ENCODE measurements at regions not wholly inside any gene's neighbourhood (a gene's known extent, or its start where the extent isn't known, plus 50 kb on each side); places are given as distances from the start of the nearest gene placed in this dataset.
A peak's percentile ranks its signal among the peaks of the same experiment; 100 is the strongest.

DNA sequence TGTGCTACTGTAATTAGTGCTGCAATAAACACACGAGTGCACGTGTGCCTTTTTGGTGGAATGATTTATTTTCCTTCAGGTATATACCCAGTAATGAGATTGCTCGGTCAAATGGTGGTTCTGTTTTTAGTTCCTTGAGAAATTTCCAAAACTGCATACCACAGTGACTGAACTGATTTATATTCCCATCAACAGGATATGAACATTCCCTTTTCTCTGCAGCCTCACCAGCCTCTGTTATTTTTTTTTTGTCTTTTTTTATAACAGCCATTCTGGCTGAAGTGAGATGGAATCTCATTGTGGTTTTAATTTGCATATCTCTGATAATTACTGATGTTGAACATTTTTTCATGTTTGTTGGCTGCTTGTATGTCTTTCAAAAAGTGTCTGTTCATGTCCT is 922.9 kb upstream of the LRRN3 start:
- Histone ChIP-seq H3K4me3 (no peak overlapping the region), H3K36me3 (replicated peaks) (no peaks in the 10 kb centered on the region), H3K27me3 (ENCODE audit: low read depth) (no peaks in the 10 kb centered on the region), H3K4me1 (no peaks in the 10 kb centered on the region; the same call in 1 of the 2 replicates), H3K9me3 (no peaks in the 10 kb centered on the region)
- in situ Hi-C loops (cut with MboI; ENCODE audit: low sequenced_read_pairs): no loop called here
- no peak for DNase-seq (ENCODE audit: low spot score in 2 of 2)

DNA sequence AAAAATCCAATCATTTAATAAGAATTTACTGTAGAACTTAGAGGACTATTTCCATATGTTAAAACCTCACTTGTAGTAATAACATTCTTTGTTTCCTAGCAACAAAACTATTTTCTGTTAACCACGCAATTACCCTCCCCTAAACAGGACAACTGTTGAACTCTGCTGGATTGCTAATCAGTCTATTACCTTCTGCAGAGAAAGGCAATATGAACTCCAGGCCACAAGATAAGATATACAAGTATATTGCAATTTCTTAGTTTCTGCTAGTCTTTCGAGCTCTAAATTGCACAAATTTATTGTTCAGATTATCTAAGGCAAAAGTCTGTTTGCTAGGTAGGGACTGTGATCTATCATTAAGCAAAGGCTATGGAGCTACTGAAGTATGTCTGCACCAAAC is 920.1 kb upstream of the LRRN3 start:
- Histone ChIP-seq H3K36me3 (replicated peaks) (no peaks in the 10 kb centered on the region), H3K4me1 (no peaks in the 10 kb centered on the region; the same call in 1 of the 2 replicates), H3K27me3 (ENCODE audit: low read depth) (no peaks in the 10 kb centered on the region), H3K9me3 (no peaks in the 10 kb centered on the region), H3K4me3 (no peak overlapping the region)
- in situ Hi-C loops (cut with MboI; ENCODE audit: low sequenced_read_pairs): no loop called here
- DNase-seq (ENCODE audit: low spot score in 2 of 2): no peak

DNA sequence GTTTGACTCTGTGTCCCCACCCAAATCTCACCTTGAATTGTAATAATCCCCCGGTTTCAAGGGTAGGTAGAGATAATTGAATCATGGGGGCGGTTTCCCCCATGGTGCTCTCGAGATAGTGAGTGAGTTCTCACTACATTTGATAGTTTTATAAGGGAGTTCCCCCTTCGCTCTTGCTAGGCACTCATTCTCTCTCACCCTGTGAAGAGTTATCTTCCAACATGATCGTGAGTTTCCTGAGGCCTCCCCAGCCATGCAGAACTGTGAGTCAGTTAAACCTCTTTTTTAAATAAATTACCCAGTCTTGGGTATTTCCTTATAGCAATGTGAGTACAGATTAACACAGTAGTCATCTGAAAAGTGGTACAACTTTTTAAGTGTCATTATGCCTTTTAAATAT is 913.5 kb upstream of the LRRN3 start:
- H3K9me3 ChIP-seq: no peaks in the 10 kb centered on the region
- no peak for DNase-seq (ENCODE audit: low spot score in 2 of 2)
- in situ Hi-C loops (cut with MboI; ENCODE audit: low sequenced_read_pairs): no loop called here
- no peaks in the 10 kb centered on the region for H3K36me3 ChIP-seq (replicated peaks)
- no peak overlapping the region for H3K4me3 ChIP-seq
- peaks cover 3% of the 10 kb centered on the region; the same call in 1 of the 2 replicates for H3K4me1 ChIP-seq
- H3K27me3 ChIP-seq (ENCODE audit: low read depth): no peaks in the 10 kb centered on the region

DNA sequence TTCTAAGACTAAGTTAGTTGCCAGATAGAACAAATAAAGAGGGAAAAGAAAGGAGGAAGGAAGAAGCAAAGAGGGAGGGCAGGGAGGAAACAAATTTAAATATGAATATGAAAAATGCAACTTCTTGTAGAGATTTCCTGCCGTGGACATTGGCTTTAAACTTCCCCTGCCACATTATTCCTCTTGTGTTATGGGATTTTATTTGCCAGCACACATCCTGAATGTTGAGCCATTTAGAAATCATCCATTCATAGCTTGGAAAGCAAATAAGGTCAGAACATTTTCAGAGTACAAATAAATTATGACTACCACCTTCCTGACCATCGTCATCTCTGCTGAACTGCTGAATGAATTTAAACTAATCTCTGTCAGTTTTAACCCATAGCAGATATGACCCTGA is 911.9 kb upstream of the LRRN3 start:
- DNase-seq (ENCODE audit: low spot score in 2 of 2): no peak
- H3K4me1 ChIP-seq: peaks cover 3% of the 10 kb centered on the region; the same call in 1 of the 2 replicates
- H3K27me3 ChIP-seq (ENCODE audit: low read depth): no peaks in the 10 kb centered on the region
- no peaks in the 10 kb centered on the region for H3K9me3 ChIP-seq
- in situ Hi-C loops (cut with MboI; ENCODE audit: low sequenced_read_pairs): no loop called here
- H3K4me3 ChIP-seq: no peak overlapping the region
- H3K36me3 ChIP-seq (replicated peaks): no peaks in the 10 kb centered on the region

DNA sequence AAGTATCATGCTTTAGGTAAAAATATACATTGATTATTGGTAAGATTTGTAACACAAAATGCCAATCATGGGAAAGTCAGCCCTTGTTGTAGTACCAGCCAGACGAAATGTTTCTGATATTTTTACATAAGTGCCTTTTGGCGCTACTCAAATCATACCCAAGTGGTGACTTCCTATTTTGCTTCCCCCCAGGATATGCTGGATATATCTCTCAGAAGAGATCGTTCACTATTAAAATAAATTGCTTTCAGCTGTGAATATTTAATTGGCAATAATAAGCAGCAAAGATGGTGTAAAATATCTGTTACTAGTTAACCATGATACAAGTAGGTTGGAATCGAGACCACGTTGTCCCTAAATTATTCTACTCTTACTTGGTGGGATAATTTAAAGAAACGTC is 909.2 kb upstream of the LRRN3 start:
- in situ Hi-C loops (cut with MboI; ENCODE audit: low sequenced_read_pairs): no loop called here
- no peak overlapping the region for H3K4me3 ChIP-seq
- no peak for DNase-seq (ENCODE audit: low spot score in 2 of 2)
- H3K36me3 ChIP-seq (replicated peaks): no peaks in the 10 kb centered on the region
- peaks cover 3% of the 10 kb centered on the region; the same call in 1 of the 2 replicates for H3K4me1 ChIP-seq
- H3K9me3 ChIP-seq: no peaks in the 10 kb centered on the region
- H3K27me3 ChIP-seq (ENCODE audit: low read depth): no peaks in the 10 kb centered on the region

DNA sequence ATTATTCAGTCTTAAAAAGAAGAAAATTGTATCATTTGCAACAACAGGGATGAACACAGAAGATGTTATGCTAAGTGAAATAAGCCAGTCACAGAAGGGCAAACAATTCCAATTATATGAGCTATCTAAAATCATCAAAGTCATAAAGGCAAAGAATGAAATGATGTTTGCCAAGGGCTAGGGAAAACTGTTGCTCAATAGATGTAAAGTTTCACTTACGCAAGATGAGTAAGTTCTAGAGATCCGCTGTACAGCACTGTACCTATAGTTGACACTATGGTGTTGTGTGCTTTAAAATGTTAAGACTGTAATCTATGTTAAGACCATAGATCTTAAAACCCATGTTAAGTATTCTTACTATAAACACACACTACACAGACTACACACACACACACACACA is 904.6 kb upstream of the LRRN3 start:
- H3K36me3 ChIP-seq (replicated peaks): no peaks in the 10 kb centered on the region
- H3K27me3 ChIP-seq (ENCODE audit: low read depth): no peaks in the 10 kb centered on the region
- H3K9me3 ChIP-seq: no peaks in the 10 kb centered on the region
- DNase-seq (ENCODE audit: low spot score in 2 of 2): no peak
- no peaks in the 10 kb centered on the region for H3K4me1 ChIP-seq
- in situ Hi-C loops (cut with MboI; ENCODE audit: low sequenced_read_pairs): no loop called here
- H3K4me3 ChIP-seq: no peak overlapping the region

DNA sequence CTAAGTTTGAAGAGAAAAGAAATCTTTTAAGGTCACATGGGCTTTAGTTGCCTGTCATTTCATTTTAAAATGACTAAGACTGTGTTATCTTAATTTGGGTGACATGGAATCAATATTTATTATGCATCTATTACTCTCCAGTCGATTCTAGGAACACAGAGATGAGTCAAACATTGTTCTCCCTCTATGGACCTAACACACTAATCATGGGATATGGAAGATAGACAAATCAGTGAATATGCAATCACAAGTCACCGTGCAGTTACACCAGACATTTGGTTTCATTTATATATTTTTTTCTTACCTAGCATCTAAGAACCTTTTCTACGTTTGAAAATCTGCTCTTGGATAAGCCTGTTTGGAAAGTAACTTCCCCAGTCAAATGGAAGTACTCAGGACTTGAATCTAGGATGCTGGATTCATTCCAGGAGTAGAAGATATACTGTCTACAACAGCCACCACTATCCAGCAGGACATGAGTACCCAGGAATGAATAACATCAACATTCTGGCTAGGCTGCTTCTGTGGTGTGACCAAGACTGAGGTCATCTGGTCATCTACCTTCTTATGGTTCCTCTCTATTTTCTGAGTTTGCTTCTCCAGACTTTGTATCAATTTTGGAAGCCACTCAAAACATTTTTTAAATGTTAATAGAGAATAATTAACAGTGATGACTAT is 902.9 kb upstream of the LRRN3 start:
- no peaks in the 10 kb centered on the region for H3K36me3 ChIP-seq (replicated peaks)
- H3K9me3 ChIP-seq: no peaks in the 10 kb centered on the region
- no peak overlapping the region for H3K4me3 ChIP-seq
- no peaks in the 10 kb centered on the region for H3K27me3 ChIP-seq (ENCODE audit: low read depth)
- no peak for DNase-seq (ENCODE audit: low spot score in 2 of 2)
- H3K4me1 ChIP-seq: no peaks in the 10 kb centered on the region
- in situ Hi-C loops (cut with MboI; ENCODE audit: low sequenced_read_pairs): no loop called here

DNA sequence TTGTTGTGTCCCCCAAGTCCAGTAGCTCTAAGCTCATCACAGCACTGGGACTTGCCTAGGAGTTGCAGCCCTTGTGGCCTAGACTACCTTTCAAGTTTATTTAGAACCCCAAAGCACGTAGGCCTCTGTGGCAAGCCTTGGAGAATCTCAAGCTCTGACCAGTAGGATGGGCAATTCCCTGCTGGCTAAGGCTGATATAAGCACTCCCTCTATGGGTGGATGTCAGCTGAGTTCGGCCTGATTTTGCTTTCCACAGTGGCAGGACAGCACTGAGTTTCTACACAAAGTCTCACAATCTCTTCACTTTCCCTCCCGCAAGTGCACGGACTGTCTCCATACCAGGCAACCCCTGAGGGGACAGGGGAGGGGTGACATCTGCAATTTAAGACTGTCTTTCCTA is 886.4 kb upstream of the LRRN3 start:
- peak in 1 of 2 experiments; percentile 29 for DNase-seq (ENCODE audit: low spot score in 2 of 2)
- no peaks in the 10 kb centered on the region for H3K4me1 ChIP-seq
- H3K27me3 ChIP-seq (ENCODE audit: low read depth): no peaks in the 10 kb centered on the region
- H3K4me3 ChIP-seq: no peak overlapping the region
- no peaks in the 10 kb centered on the region for H3K36me3 ChIP-seq (replicated peaks)
- in situ Hi-C loops (cut with MboI; ENCODE audit: low sequenced_read_pairs): no loop called here
- no peaks in the 10 kb centered on the region for H3K9me3 ChIP-seq

DNA sequence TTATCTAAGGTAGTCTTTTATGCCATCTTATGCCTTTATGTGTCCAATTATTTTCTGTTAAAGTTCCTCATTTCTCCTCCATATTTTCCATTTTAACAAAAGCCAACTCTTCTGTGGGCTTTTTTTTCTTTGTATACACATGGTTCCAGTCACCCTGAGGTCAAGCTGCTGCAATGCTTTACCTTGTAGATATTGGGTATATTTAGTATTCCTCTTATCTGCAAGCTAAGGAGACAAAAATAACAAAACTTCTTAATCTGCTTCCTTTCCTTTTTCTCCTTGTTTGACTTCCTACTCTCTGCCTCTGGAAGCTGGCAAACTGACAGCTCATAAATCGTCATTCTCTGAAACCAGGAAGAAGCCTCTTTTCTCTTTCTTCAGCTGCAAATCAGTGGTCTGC is 885.0 kb upstream of the LRRN3 start:
- H3K4me1 ChIP-seq: no peaks in the 10 kb centered on the region
- DNase-seq (ENCODE audit: low spot score in 2 of 2): no peak
- no peaks in the 10 kb centered on the region for H3K9me3 ChIP-seq
- no peak overlapping the region for H3K4me3 ChIP-seq
- in situ Hi-C loops (cut with MboI; ENCODE audit: low sequenced_read_pairs): no loop called here
- no peaks in the 10 kb centered on the region for H3K36me3 ChIP-seq (replicated peaks)
- no peaks in the 10 kb centered on the region for H3K27me3 ChIP-seq (ENCODE audit: low read depth)

DNA sequence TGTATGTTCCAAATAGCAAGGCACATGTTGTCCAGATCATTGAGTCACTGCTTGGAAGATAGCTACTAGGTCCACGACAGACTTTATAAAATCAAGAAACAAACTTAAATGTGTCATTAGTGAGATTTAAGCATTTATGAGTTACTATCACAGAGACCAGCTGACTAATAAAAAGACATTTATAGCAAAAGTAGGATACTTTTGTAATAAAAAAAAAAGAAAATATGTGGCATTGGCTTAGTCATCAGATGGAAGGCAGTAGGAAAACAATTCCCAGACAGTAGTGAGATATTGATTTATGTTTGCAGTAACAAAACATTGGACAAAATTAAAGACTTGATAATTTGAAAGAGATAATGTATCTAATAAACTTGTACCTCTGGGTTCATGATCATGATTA is 881.0 kb upstream of the LRRN3 start:
- Histone ChIP-seq H3K36me3 (replicated peaks) (no peaks in the 10 kb centered on the region), H3K4me3 (no peak overlapping the region), H3K9me3 (no peaks in the 10 kb centered on the region), H3K4me1 (no peaks in the 10 kb centered on the region), H3K27me3 (ENCODE audit: low read depth) (no peaks in the 10 kb centered on the region)
- no peak for DNase-seq (ENCODE audit: low spot score in 2 of 2)
- in situ Hi-C loops (cut with MboI; ENCODE audit: low sequenced_read_pairs): no loop called here

DNA sequence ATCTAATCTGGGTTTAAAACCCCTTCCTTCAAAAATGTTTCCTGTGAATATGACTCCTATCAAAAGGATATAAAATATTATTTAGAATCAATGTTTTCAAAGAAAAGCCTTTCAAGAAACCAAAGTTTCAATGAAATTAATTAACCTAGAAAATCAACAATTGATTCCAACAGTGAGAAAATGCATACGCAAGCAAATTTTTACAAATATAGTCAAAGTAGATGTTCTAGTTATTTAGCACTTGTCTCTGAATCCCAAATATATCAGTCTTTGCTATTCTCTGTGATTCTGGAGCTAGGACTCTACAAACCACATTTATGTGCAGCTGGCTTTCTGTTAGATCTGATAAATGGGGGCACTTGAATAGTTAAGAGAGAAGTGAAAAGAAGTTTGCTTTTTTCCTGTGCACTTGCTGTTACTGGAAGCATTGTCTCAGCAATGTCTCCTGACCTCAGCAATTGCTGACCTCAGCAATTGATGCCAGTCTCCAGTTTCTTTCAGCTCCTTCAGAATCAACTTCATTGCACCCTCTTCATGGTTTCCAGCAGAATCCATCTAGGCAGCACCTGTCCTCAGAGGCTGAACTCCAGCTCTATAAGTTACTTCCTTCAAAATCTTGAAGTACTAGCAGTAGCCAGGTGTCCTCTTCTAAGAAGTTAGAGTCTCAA is 879.9 kb upstream of the LRRN3 start:
- no peak for DNase-seq (ENCODE audit: low spot score in 2 of 2)
- no peaks in the 10 kb centered on the region for H3K4me1 ChIP-seq
- H3K9me3 ChIP-seq: no peaks in the 10 kb centered on the region
- H3K36me3 ChIP-seq (replicated peaks): no peaks in the 10 kb centered on the region
- H3K4me3 ChIP-seq: no peak overlapping the region
- in situ Hi-C loops (cut with MboI; ENCODE audit: low sequenced_read_pairs): no loop called here
- H3K27me3 ChIP-seq (ENCODE audit: low read depth): no peaks in the 10 kb centered on the region

DNA sequence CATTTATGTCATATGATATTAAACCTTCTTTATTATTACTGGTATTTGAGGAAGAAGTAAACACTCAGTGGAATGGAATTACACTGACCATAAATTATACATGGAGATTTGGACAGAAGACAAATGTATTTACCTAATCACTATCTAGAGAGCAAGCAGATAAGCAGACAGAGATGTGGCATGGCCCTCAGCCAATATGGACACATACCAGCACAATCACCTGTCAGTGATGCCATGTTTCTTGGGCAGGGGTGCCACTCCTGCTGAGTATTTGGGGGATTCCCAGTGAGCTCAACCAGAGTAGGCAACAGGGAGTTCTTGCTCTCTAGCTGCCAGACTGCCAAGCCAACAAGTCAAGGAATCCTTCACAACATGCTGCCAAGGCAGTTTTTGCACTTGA is 866.3 kb upstream of the LRRN3 start:
- H3K9me3 ChIP-seq: no peaks in the 10 kb centered on the region
- no peaks in the 10 kb centered on the region for H3K36me3 ChIP-seq (replicated peaks)
- DNase-seq (ENCODE audit: low spot score in 2 of 2): no peak
- in situ Hi-C loops (cut with MboI; ENCODE audit: low sequenced_read_pairs): no loop called here
- H3K4me1 ChIP-seq: no peaks in the 10 kb centered on the region
- no peak overlapping the region for H3K4me3 ChIP-seq
- H3K27me3 ChIP-seq (ENCODE audit: low read depth): no peaks in the 10 kb centered on the region

DNA sequence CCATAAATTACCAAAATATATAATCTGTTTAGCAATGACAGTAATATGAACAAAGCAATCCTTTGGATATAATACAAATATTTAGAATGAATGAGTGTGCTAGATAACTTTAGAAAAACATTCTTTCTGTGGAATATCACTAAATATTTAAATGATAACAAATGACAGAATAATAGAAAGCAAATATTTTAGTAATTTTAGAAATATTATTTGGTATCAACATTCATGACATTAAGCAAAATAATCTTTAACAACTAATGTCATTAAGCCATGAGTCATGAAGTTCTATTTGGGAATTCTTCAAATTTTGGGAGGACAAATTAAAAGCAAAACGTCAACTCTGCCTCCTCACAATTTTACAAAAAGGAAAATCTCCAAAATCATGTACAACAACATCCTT is 844.8 kb upstream of the LRRN3 start:
- H3K36me3 ChIP-seq (replicated peaks): no peaks in the 10 kb centered on the region
- DNase-seq (ENCODE audit: low spot score in 2 of 2): no peak
- H3K4me1 ChIP-seq: no peaks in the 10 kb centered on the region
- in situ Hi-C loops (cut with MboI; ENCODE audit: low sequenced_read_pairs): no loop called here
- no peak overlapping the region for H3K4me3 ChIP-seq
- no peaks in the 10 kb centered on the region for H3K27me3 ChIP-seq (ENCODE audit: low read depth)
- no peaks in the 10 kb centered on the region for H3K9me3 ChIP-seq

DNA sequence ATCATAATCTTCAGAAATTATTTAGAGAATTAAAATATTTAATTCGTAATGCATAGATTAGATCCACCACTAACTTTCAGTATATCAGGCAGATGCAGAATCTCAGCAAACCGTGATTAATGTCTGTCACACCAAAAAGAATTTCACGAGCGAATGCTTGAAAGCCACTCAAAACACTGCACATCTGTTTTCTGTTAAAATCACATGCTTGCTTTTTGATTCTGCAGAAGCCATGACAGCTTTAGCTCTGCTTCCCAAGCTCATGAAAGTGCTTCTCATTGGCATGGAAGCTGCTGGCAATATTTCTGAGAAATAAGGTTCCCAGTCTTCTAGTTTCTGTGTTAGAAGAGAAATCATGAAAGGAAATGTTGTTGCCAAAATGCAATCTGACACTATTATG is 837.8 kb upstream of the LRRN3 start:
- no peaks in the 10 kb centered on the region for H3K36me3 ChIP-seq (replicated peaks)
- no peak overlapping the region for H3K4me3 ChIP-seq
- H3K9me3 ChIP-seq: no peaks in the 10 kb centered on the region
- no peak for DNase-seq (ENCODE audit: low spot score in 2 of 2)
- no peaks in the 10 kb centered on the region for H3K4me1 ChIP-seq
- in situ Hi-C loops (cut with MboI; ENCODE audit: low sequenced_read_pairs): no loop called here
- no peaks in the 10 kb centered on the region for H3K27me3 ChIP-seq (ENCODE audit: low read depth)

DNA sequence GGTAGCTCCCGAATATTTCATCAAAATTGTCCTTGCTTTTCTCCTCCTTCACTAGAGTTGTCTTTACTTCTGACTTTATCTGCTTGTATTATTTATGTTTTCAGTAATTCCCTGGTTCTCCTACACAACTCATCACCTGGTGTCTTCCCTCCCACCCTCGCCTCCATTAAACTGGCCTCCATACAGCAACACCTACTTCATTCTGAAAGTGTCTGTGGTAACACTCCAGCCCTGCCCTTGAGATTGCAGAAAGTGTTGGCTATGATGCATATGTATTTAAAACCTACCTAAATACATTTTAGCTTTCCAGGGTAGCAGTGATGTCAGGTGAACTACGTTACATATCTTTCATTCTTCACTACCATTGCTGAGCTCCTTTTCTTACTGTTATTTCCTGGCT is 833.3 kb upstream of the LRRN3 start:
- Histone ChIP-seq H3K36me3 (replicated peaks) (no peaks in the 10 kb centered on the region), H3K4me3 (no peak overlapping the region), H3K4me1 (peaks cover 3% of the 10 kb centered on the region; the same call in 1 of the 2 replicates), H3K9me3 (no peaks in the 10 kb centered on the region), H3K27me3 (ENCODE audit: low read depth) (no peaks in the 10 kb centered on the region)
- in situ Hi-C loops (cut with MboI; ENCODE audit: low sequenced_read_pairs): no loop called here
- DNase-seq (ENCODE audit: low spot score in 2 of 2): no peak
